DMS114 treated with DMSO at 0.1 percent for 48 hours (cell line): ENCODE measurements at regions not wholly inside any gene's neighbourhood (a gene's known extent, or its start where the extent isn't known, plus 50 kb on each side); places are given as distances from the start of the nearest gene placed in this dataset.

Experiments used
- DNase-seq: peaks from one replicate; lab custom pipeline; 2025; ENCODE audit not compliant: unreplicated experiment; lab: John Stamatoyannopoulos, UW

DNA sequence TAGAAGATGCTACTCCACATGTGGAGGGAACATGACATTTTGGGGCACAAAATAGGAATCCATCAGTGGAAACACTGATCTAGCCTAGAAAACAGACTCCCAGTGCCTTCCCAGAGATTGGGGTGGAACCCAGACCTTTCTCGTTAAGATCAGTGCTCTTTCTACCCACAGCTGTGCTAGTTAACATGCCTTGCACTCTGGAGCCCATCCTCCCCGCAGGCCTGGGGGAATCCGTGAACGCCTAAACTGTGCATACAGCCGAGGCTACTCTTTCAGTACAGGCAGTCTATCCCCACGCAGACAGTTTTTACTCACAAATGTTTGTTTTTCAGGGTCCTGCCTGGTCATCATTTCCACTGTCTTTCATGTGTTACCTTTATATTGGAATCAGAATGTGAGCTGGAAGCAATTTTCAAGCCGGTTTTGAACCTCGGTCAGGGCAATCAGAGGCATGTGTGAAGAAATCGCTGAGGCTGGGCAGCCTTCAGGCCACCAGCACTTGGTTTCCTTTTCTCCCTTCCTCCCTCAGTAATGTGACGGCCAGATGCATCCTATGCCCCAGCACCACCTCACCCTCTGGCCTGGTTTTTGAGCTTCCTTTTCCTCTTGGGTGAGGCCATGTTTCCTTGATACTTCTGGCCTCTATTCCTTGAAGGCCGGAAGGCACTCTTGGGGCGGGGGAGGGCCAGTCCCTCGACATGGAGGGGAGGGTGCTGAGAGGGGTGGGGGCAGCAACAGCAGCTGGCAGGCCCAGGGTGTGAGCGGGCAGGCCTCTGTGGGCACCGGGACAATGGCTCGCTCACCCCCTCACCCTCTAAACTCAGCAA is 123.6 kb upstream of the GALNT15 start:
- no peak for DNase-seq

DNA sequence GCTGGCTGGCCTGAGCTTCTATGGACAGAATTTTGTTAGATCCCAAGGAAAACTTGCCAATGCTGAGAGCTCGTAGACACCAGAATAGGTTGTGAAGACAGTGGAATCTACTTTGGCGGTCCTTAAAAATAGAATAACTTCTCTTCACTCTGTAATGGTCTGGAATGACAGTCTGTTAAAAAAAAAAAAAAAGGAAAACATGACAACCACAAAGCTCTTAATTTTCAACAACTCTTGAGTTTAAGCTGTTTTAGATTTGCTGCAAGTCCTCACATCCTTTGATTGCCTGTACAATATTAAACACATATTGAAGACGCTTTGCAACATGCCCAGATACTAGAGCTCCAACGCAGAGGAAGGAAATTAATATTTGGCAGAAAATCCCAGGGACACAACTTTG is 122.8 kb upstream of the GALNT15 start:
- DNase-seq: no peak

DNA sequence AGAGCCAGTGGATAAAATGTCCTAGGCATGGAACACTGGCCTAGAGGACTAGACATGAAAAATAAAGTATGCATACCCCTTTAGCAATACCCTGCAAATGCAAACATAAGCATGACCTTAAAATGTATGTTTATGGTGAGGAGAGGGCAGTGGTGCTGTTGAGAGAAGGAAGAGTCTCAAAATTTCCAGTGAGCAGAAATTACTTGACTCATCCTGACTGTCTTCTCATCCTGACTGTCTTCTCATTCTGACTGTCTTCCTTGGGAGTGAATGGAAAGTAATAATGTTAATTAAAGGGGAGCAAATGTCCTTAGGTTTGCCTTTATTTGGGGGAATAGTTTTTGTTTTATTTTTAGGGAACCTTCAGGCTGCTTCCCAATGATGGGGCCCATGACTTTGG is 121.5 kb upstream of the GALNT15 start:
- no peak for DNase-seq

DNA sequence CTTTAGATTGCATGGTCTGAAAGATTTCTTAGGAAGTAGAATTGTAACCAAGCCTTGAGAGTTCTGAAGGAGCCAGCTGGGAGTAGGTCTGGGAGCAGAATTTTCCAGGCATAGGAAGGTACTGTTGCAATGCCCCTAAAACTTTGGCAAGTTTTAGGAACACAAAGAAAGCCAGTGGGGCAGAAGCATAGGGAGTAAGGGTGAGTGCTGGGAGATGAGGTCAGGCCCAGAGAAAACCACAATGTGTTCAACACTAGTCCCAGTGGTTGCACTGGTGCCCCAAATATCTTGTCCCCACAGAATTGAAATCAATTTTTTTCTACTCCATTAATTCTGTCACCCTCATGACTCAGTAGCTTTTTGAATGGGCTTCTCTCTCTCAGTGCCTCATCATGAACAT is 120.7 kb upstream of the GALNT15 start:
- no peak for DNase-seq

DNA sequence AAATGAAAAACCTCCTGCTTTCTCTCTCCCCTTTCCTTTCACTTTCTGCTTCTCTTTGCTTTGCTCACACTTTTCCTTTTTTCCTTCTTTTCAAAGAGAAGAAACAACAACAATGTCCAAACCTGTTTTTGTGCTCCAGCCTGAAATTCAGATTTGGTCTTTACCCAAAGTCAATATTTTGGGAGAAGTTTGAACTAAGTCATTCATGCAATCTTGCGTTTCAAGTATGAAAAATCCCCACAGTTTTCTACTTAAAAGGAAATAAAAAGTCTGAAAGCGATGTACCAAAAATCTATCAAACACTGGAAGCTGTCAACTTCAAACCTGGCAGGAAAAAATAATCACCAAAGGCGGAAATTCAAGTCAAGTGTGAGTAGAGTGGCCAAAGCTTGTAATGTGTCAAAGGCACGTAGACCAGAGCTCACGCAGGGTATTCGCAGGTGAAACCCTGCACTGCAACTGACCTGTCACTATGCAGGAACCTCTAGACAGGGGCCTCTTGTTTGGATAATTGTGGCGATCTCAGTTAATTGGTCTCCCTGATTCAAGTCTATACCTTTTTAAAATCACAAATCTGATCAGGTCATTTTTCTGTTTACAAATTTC is 118.8 kb upstream of the GALNT15 start:
- no peak for DNase-seq

DNA sequence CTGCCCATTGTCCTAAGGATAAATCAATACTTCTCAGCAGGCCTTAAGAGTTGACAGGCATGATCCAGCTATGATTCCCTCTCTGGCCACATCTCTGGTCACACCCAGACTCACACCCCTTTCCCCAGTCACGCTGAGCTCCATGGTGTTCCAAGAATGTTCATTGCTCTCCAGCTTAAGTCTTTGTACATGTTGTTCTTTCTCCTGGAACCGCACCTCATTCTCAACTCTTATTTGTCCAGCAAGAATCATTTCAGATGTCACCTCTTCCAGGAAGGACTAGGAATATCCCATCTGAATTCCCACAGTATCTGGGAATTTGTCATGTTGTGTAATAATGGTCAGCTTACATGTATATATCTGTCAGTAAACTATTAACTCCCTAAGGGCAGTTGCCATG is 118.3 kb upstream of the GALNT15 start:
- DNase-seq: no peak

DNA sequence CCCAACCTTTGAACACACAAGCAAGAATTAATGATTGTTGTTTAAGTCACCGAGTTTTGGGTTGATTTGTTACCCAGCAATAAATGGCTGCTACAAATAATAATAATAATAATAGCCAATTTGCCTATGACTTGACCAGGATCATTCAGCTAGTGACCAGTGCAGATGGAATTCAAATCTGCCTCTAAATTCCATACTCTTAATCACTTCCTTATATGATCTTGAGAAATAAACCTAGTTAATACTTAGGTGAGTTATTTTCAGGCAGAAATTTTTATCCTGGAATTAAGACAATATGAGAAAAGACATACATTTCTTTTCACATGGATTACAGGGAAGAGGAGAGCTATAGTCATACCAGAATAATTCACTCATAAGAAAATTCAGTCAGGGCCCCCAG is 116.0 kb upstream of the GALNT15 start:
- no peak for DNase-seq

DNA sequence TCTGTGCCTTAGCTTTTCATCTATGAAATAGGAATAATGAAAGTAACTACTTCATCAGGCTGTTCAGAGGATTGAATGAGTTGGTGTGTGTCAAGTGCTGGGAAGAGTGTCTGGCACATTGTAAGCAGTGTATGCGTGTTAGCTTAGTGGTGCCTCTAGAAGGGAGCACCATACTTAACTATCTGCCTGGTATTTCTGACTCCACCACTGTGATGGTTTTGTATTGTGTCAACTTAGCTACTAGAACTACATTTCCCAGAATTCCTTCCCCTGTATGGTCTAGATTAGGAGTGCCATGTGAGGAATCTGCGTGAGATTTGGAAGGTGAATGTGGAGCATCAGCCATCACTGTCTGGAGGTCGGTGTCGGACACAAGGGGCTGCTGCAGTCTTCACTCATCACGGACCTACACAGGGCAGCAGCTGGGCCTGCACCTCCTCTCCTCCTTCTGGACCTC is 115.4 kb upstream of the GALNT15 start:
- DNase-seq: no peak

DNA sequence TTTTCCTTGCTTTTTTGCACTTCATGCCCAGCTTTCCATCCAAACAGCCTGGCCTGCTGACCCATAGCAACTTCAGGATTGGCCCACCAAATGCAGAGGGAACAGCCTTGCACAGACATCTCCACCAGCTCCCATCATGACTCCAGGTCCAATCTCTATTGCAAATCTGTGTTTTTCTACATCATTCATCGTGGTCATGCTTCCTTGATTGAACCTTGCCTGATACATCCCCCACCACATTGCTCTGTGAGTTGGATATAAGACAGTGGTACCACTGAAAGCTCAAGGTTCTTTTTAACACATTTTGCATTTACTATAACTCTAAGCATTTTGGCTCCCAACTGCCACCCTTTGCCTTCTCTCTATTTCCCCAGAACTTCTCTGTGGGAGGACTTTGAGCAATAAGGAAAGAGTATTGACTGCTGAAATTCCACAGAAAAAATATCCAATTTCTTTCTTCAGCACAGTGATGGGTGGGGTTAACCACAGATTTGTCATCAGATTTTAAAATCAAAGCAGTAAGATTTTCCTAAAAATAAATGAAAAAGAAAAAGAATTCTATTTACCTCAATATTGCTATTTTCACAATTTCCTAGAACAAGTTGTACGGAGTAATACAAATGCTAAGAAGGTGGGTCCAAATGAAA is 114.6 kb upstream of the GALNT15 start:
- no peak for DNase-seq

DNA sequence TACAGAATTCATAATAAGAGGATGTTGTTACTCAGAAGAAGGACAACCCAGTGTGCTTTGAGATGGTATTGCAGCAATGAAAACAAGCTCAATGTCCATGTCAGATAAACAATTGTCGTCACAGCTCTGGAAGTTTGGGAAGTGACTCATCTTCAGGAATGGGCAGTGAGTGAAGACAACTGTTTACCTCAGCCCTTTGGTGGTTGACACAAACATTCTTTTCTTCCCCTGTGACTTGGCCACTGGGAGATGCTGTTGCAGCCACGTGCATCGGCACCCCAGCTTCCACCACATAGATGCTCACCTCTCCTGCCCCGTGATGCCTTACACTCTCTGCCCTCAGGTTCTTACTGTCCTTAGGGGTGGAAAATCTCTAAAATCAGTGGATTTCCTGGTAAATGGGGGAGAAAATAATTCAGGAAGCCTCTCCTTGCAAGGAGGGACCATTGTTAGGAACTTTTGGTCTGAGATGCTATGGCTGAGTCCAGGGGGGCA is 114.1 kb upstream of the GALNT15 start:
- no peak for DNase-seq

DNA sequence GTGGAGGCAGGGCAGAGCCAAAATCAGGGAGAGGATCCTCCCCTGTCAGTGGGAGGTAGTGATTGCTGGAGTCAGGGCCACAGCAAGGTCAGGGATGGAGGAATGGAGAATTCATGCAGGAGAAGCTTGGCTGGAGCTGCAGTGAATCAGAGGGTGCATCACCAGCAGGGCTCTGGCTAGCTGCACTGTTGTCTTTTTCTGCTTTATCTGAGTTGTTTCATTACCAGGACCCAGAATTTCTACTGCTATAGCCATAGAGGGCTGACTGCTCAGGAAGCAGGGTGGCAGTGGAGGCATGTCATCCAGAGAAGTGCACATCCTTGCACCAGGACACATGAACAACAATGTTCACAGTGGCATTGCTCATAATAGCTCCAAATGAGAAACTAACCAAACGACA is 113.5 kb upstream of the GALNT15 start:
- no peak for DNase-seq

DNA sequence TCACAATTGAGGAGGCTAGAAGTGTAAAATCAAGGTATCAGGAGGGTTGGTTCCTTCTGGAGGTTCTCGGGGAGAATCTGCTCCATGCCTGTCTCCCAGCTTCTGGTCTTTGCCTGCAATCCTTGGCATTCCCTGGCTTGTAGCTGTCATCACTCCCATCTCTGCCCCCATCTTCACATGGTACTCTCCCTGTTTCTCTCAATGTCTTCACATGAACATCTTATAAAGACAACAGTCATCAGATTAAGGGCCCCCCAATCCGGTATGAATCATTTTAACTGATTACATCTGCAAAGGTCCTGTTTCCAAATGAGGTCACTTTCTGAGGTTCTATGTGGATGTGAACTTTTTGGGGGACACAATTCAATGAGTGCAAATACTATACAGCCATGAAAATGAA is 113.0 kb upstream of the GALNT15 start:
- DNase-seq: no peak

DNA sequence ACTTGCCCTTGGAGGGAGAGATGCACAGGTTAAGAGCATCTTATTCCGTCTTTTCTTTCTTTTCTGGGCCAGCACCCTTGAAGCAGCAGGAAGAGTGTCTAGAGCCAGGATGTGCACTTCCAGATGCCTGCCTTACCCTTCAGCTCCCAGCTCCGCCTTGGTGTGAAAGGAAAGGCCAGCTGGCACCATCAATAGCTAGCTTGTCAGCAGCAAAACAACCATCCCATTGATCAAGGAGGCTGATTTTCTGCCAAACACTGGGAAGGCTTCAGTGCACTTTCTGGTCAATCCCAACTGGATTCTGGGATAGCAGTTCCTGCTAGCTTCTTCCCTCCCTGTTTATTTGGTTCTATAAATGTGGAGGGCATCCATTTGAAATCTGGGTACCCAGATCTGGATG is 110.9 kb upstream of the GALNT15 start:
- no peak for DNase-seq

DNA sequence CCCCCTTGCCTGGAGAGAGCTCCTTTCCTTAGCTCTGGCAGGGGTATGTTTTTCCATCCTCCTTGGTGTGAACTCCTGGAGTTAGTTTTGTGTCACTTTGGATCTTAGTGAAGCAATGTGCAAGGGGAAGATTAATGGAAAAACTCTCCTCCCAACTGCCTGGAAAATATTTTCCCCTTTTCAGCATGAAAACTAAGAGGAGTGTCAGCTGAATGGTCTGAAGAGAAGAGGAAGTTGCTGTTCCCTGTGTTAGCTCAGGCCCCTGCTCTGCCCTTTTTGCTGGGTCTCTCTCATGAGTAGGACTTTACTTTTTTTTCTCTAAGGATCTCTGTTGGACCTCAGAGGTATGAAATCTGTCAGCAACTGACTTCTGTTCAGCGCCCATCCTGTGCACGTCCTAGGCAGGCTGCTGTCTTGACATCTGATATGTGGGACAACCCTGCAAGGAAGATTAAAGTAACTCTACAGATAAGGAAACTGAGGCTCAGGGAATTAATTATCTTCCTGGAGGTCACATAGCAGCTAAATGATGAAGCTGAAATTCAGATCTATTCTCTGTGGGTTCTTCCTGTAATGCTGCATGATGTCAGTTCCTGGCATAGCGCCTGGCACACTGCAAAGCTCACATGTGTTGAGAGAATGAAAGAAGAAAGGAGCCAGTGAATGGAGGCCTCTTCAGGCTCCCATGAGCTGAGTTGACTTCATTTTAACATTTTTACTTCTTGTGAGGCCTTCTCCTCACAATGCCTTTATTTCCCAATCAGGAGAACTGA is 109.7 kb upstream of the GALNT15 start:
- no peak for DNase-seq

DNA sequence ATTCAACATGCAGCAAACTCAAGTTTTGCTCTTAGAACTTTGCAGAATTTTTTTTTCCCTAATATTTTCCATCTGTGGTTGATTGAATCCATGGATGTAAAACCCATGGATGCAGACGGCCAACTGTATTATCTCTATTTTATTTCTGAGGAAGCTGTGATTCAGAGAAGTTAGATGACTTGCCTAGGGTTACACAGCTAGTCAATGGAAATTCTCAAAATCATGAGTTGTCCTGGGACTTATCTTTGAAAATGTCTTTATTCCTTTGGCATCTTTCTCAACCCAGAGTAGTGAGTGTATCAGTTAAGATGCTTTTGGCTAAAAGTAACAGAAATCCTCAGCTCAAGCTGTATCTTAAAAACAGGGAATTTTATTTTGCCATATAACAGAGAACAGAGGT is 107.9 kb upstream of the GALNT15 start:
- DNase-seq: no peak

DNA sequence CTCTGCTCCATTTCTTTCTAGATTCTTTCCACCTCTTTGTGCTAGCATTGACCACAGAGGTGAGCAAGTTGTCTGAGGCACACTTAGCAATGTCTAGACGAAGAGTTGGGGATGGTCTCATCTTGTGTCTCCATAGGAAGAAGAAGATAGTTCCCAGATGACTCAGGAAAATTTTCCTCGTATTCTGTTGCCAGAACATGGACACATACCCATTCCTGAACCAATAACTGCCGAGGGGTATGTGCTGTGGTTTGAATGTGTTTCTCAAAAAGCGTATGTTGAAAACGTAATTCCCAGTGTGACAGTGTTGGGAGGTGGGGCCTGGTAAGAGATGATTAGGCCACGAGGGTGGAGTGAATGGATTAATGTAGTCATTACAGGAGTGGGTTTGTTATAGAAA is 107.5 kb upstream of the GALNT15 start:
- no peak for DNase-seq

DNA sequence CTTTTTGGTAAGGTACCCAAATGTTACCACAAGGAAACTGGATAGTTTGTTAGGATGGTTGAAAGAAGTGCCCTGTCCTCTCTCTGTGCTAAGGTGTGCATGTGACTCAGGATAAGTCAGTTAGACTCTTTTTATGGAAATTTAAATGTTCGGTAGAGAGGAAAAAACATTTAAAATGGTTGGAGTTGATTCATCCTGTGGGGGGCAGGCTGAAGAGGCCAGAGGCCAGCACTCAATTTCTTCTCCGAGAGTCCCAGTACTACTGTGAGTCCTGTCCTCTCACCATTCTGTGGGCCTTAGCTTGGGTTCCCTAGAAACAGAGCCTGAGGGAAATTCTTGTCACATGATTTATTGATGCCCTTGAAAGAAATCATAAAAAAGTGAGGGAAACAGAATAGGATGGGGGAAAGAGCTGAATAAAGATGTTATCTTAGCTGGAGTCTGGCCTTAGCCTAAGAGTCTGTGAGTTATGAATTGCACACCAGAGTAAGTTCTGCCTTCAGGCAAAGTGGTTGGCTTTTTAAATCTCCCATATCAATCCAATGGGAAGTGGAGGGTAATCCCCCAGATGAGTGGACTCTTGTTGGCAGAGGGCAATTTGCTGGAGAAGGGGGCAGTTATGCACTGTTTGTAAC is 106.5 kb upstream of the GALNT15 start:
- no peak for DNase-seq

DNA sequence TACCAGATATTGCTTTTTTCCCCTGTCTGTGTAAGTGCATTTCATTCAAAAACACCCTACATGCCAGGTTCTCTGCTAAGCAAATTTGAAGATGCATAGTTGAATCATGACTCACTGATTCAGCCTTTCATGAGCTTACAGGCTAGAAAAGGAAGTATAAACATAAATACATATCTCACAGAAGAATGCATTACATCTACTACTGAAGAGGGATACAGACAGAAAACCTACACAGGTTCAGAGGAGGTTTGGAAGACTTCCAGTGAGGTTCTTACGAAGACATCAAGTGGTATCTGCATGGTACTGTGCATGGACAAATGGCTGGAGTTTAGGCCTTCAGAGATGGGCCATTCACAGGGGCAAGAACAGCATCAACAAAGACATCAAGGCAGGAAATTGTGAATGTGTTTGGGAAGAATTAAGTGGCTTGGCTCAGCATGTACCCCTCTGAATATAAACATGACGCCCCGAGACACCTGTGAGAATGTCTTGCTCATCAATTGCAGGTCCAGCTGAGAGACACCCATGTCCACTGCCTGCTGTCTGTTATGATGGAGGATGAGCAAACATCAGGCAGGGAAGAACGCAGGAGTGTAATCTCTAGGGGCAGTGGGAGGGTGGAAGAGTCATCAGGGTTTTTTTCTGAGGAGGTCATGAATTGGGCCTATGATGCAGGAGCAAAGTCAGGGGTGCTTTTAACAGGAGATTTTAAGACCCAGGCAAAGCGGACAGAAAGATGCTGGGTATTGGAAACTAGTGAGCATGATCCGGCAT is 105.1 kb upstream of the GALNT15 start:
- DNase-seq: no peak

DNA sequence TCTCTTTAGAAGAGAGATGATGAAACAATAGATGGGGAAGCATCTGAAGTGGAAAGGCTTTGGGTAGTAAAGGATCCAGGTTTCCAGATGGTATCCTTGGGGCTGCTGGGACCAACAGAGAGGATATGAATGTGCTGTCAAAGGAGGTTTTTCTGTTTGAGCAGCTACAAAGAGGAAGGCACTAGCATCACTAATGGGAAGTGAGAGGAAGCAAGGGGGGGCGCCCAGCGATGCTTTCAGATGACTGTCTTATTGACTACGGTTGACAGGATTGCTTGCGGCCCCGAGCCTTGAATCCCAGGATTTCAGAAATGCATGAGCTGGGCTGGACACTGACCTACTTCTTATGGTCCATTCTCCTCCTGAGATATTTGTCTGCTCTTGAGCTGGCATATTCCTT is 103.8 kb upstream of the GALNT15 start:
- DNase-seq: no peak

DNA sequence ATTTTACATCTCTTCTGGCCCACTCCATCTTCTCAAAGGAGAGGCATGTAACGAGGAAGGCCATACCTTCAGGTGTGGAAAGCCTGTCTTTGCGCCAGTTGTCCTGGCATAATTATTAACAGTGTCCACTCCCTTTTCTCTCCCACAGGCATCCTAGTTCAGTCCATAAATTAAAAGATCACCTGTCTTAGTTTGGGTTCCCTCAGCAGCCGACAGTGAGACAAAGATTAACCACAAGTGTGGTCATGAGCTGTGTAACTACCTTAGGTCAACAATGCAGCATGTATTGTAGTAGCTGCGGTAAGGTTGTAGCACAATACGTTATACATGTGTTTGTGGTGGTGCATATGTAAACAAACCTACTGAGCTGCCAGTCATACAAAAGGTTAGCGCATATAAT is 103.3 kb upstream of the GALNT15 start:
- DNase-seq: no peak
